ENCODE measurements at regions not wholly inside any gene's neighbourhood (a gene's known extent, or its start where the extent isn't known, plus 50 kb on each side); places are given as distances from the start of the nearest gene placed in this dataset.

DNA sequence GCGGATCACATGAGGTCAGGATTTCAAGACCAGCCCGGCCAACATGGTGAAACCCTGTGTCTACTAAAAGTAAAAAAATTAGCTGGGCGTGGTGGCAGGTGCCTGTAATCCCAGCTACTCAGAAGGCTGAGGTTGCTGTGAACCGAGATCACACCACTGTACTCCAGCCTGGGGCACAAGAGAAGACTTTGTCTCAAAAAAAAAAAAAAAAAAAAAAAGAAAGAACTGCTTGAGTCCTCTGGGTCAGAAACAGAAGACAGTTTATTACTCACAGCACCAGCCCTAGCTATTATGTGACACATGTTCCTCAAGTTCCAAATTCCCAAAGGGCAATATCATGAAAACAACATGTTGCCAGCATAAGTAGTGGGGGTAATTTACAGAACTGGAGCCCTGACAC is 1014.1 kb upstream of the RAG2 start:
- Mint-ChIP-seq H3K4me3 (no peak overlapping the region), H3K27me3 (ENCODE audit: insufficient read depth) (no peaks in the 10 kb centered on the region), H3K4me1 (no peaks in the 10 kb centered on the region), H3K36me3 (ENCODE audit: low read depth) (no peaks in the 10 kb centered on the region), H3K27ac (no peak overlapping the region), H3K9me3 (no peaks in the 10 kb centered on the region)
- Histone ChIP-seq H3K9ac (ENCODE audit: extremely low read depth, low read length, poor library complexity, severe bottlenecking) (no peak overlapping the region), H3K36me3 (ENCODE audit: control insufficient read depth, insufficient read depth, low read length) (no peaks in the 10 kb centered on the region), H3K9me3 (ENCODE audit: control insufficient read depth, low read length) (no peaks in the 10 kb centered on the region), H3K27me3 (ENCODE audit: control insufficient read depth, insufficient read depth, low read length, poor library complexity, severe bottlenecking) (no peaks in the 10 kb centered on the region), H3K4me1 (ENCODE audit: control insufficient read depth, insufficient read depth, low read length) (no peaks in the 10 kb centered on the region), H3K27ac (ENCODE audit: low read depth, low read length) (no peak overlapping the region), H3K4me3 (ENCODE audit: low read length) (no peak overlapping the region)
- no peak for DNase-seq
- WGBS, 2 experiments (ENCODE audit: insufficient coverage in 1 of 2, insufficient read length in 1 of 2): 87 to 90% methylated on average over 3 to 4 of the region's 4 CpGs
- TF ChIP-seq, protein P1, sequence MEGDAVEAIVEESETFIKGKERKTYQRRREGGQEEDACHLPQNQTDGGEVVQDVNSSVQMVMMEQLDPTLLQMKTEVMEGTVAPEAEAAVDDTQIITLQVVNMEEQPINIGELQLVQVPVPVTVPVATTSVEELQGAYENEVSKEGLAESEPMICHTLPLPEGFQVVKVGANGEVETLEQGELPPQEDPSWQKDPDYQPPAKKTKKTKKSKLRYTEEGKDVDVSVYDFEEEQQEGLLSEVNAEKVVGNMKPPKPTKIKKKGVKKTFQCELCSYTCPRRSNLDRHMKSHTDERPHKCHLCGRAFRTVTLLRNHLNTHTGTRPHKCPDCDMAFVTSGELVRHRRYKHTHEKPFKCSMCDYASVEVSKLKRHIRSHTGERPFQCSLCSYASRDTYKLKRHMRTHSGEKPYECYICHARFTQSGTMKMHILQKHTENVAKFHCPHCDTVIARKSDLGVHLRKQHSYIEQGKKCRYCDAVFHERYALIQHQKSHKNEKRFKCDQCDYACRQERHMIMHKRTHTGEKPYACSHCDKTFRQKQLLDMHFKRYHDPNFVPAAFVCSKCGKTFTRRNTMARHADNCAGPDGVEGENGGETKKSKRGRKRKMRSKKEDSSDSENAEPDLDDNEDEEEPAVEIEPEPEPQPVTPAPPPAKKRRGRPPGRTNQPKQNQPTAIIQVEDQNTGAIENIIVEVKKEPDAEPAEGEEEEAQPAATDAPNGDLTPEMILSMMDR (conservative IDR thresholded peaks at IDR 0.05): no peak

DNA sequence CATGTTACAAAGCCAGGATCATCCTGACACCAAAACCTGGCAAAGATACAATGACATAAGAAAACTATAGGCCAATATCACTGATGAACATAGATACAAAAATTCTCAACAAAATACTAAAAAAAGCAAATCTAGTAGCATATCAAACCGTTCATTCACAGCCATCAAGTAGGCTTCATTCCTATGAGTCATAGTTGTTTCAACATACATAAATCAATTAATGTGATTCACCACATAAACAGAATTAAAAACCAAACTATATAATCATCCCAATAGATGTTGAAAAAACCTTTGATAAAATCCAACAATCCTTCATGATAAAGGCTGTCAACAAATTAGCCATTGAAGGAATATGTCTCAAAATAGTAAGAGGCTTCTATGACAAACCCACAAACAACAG is 1007.2 kb upstream of the RAG2 start:
- H3K9me3 Mint-ChIP-seq: peaks cover 4% of the 10 kb centered on the region
- no peaks in the 10 kb centered on the region for H3K27me3 Mint-ChIP-seq (ENCODE audit: insufficient read depth)
- peaks cover 19% of the 10 kb centered on the region for H3K9me3 ChIP-seq (ENCODE audit: control insufficient read depth, low read length)
- H3K27ac Mint-ChIP-seq: no peak overlapping the region
- H3K36me3 Mint-ChIP-seq (ENCODE audit: low read depth): no peaks in the 10 kb centered on the region
- 97 to 100% methylated on average over 1 of the region's 1 CpG for WGBS, 2 experiments (ENCODE audit: insufficient coverage in 1 of 2, insufficient read length in 1 of 2)
- H3K27ac ChIP-seq (ENCODE audit: low read depth, low read length): no peak overlapping the region
- no peaks in the 10 kb centered on the region for H3K4me1 ChIP-seq (ENCODE audit: control insufficient read depth, insufficient read depth, low read length)
- H3K27me3 ChIP-seq (ENCODE audit: control insufficient read depth, insufficient read depth, low read length, poor library complexity, severe bottlenecking): no peaks in the 10 kb centered on the region
- no peak overlapping the region for H3K9ac ChIP-seq (ENCODE audit: extremely low read depth, low read length, poor library complexity, severe bottlenecking)
- H3K4me1 Mint-ChIP-seq: no peaks in the 10 kb centered on the region
- TF ChIP-seq, protein P1 (conservative IDR thresholded peaks at IDR 0.05): no peak
- no peak overlapping the region for H3K4me3 ChIP-seq (ENCODE audit: low read length)
- H3K4me3 Mint-ChIP-seq: no peak overlapping the region
- H3K36me3 ChIP-seq (ENCODE audit: control insufficient read depth, insufficient read depth, low read length): no peaks in the 10 kb centered on the region
- DNase-seq: no peak

DNA sequence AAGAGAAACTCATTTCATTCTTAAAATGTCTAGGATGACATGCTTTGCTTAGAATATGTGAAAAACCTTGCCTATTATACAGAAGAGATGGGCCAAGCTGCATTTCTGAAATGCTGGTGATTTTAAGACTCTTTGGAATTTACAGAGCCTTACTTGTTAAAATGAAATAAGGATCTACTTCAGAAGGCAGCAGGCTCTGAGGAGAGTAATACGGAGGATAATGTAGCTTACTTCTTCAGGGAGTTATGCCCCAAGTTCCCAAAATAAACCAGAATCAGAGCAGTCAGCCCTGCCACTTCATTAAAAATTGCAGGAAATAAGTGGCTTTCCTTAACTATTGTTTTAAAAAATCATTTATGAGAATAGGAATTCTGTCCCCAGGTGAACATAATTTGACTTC is 1000.3 kb upstream of the RAG2 start:
- H3K9me3 ChIP-seq (ENCODE audit: control insufficient read depth, low read length): peaks cover 10% of the 10 kb centered on the region
- Mint-ChIP-seq H3K27ac (no peak overlapping the region), H3K27me3 (ENCODE audit: insufficient read depth) (no peaks in the 10 kb centered on the region), H3K4me3 (no peak overlapping the region), H3K4me1 (peaks cover 13% of the 10 kb centered on the region), H3K36me3 (ENCODE audit: low read depth) (no peaks in the 10 kb centered on the region), H3K9me3 (peaks cover 1% of the 10 kb centered on the region)
- no peaks in the 10 kb centered on the region for H3K27me3 ChIP-seq (ENCODE audit: control insufficient read depth, insufficient read depth, low read length, poor library complexity, severe bottlenecking)
- H3K4me1 ChIP-seq (ENCODE audit: control insufficient read depth, insufficient read depth, low read length): no peaks in the 10 kb centered on the region
- TF ChIP-seq, protein P1 (conservative IDR thresholded peaks at IDR 0.05): no peak
- no peak overlapping the region for H3K4me3 ChIP-seq (ENCODE audit: low read length)
- DNase-seq: no peak
- 50 to 85% methylated on average over 1 of the region's 1 CpG for WGBS, 2 experiments (ENCODE audit: insufficient coverage in 1 of 2, insufficient read length in 1 of 2)
- no peak overlapping the region for H3K9ac ChIP-seq (ENCODE audit: extremely low read depth, low read length, poor library complexity, severe bottlenecking)
- H3K36me3 ChIP-seq (ENCODE audit: control insufficient read depth, insufficient read depth, low read length): no peaks in the 10 kb centered on the region
- H3K27ac ChIP-seq (ENCODE audit: low read depth, low read length): no peak overlapping the region
